WERI-Rb-1 (cell line): ENCODE measurements at regions not wholly inside any gene's neighbourhood (a gene's known extent, or its start where the extent isn't known, plus 50 kb on each side); places are given as distances from the start of the nearest gene placed in this dataset.
A peak's percentile ranks its signal among the peaks of the same experiment; 100 is the strongest.

Experiments
- DNase-seq: peaks from one replicate; pipeline ENCODE4 v3.0.0-alpha.2; 2020
- H3K27ac ChIP-seq: fragments of 250-450 bp; sonication (Bioruptor Pico); 2 replicates; pipeline ENCODE4 v1.5.1; 2020; ENCODE audit warnings: mild to moderate bottlenecking, moderate library complexity
- H3K27me3 ChIP-seq: fragments of 250-450 bp; sonication (Bioruptor Pico); 2 replicates; pipeline ENCODE4 v1.5.1; 2021; ENCODE audit warnings: mild to moderate bottlenecking, low read depth, moderate library complexity; ENCODE audit not compliant: insufficient read depth, severe bottlenecking
- H3K36me3 ChIP-seq: fragments of 250-450 bp; sonication (Bioruptor Pico); 2 replicates; pipeline ENCODE4 v1.5.1; 2020; ENCODE audit warnings: mild to moderate bottlenecking, moderate library complexity
- H3K4me3 ChIP-seq: 2 replicates; pipeline ENCODE4 v1.5.1; 2011; ENCODE audit warnings: low read depth, mild to moderate bottlenecking, control low read depth, low read length
- H3K9me3 ChIP-seq: fragments of 250-450 bp; sonication (Bioruptor Pico); 2 replicates; pipeline ENCODE4 v1.5.1; 2021; ENCODE audit warnings: mild to moderate bottlenecking, moderate library complexity; ENCODE audit not compliant: severe bottlenecking
- TF ChIP-seq, protein P1 (sequence below): IDR thresholded peaks from 2 replicates; pipeline ENCODE4 v1.5.1; 2011; ENCODE audit warnings: low read depth, mild to moderate bottlenecking, control low read depth, inconsistent platforms, low read length

DNA sequence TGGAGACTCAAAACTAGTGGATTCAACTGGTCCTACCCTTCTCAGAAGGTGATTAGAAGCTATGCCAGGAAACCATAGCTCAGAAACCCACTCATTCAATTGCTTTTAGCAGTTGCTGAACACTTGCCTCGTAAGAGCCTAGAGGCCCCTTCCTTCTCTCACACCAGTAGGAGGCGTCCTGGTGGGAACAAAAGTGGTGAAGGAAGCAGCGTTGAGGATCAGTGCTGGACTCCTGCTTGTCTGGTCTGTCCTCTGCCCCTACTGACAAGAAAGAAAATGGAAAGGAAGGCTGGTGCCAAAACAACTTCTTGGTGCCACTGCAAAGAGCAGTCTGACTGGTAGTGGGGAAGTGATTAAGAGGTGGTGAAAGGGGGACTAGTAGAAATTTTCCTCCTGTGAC, 269.7 kb downstream of the LMO4 start:
- DNase-seq: peak; percentile 12
- TF ChIP-seq, protein P1, sequence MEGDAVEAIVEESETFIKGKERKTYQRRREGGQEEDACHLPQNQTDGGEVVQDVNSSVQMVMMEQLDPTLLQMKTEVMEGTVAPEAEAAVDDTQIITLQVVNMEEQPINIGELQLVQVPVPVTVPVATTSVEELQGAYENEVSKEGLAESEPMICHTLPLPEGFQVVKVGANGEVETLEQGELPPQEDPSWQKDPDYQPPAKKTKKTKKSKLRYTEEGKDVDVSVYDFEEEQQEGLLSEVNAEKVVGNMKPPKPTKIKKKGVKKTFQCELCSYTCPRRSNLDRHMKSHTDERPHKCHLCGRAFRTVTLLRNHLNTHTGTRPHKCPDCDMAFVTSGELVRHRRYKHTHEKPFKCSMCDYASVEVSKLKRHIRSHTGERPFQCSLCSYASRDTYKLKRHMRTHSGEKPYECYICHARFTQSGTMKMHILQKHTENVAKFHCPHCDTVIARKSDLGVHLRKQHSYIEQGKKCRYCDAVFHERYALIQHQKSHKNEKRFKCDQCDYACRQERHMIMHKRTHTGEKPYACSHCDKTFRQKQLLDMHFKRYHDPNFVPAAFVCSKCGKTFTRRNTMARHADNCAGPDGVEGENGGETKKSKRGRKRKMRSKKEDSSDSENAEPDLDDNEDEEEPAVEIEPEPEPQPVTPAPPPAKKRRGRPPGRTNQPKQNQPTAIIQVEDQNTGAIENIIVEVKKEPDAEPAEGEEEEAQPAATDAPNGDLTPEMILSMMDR: peak; percentile 37; the same call in 1 of the 2 replicates
- Histone ChIP-seq H3K4me3 (no peak overlapping the region), H3K27me3 (no peaks in the 10 kb centered on the region), H3K36me3 (no peaks in the 10 kb centered on the region), H3K27ac (no peak overlapping the region), H3K9me3 (peaks cover 2% of the 10 kb centered on the region)

DNA sequence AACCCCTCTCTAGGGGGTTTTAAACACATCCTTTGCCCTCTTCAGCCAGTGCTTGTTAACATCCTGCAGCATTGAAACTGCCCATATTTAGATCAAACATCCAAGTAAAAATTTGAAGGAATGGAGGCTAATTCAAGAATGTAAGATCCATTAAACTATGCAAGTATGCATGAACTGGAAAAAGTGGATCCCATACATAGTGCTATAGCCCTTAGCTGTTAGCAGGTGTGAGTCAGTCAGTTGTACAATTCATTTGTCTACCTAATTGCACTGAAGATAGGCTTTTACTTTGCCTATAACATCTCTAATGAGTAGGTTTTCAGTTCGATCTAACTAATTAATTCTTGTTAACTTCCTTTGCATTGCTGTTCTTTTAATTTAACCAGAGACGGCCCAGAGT, 270.9 kb downstream of the LMO4 start:
- DNase-seq: no peak
- Histone ChIP-seq H3K27me3 (no peaks in the 10 kb centered on the region), H3K4me3 (no peak overlapping the region), H3K9me3 (peaks cover 2% of the 10 kb centered on the region), H3K36me3 (no peaks in the 10 kb centered on the region), H3K27ac (no peak overlapping the region)
- TF ChIP-seq, protein P1: no peak

DNA sequence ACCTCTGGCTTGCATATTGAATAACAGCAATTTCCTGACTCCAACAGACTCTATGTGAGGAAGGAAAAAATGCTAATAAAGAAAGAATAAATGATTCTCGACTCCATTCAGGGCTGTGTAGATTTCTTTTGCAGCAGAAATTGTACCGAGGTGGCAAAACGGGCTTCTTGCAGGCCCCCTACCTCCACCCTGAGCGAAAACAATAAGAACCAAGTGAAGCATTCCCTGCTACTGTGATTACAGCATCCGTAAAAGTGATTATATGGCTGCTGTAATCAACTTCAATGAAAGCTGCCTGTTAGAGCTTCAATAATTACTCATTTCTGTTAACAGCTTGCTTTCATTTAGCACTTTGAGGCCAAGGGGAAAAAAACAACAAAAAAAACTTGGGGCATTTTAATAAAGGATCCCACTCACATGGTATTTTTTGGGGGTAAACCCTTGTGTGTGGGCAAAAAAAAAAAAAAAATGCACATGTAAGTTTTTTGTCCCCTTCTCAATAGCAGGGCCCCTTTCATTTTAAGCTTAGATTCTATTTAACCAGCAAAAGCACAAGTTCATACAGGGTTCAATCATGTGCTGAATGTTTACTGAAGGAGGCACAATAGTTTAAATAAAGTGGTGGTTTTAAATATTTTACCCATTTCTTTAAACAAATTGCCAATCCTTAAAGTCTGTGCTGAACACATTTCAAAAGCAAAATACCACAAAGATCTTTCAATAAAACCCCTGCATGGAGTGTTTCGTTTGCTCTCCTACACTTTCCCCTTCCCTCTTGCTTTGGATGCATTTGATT, 271.6 kb downstream of the LMO4 start:
- H3K36me3 ChIP-seq: no peaks in the 10 kb centered on the region
- H3K27me3 ChIP-seq: no peaks in the 10 kb centered on the region
- peaks cover 2% of the 10 kb centered on the region for H3K9me3 ChIP-seq
- no peak for DNase-seq
- no peak overlapping the region for H3K27ac ChIP-seq
- TF ChIP-seq, protein P1: no peak
- H3K4me3 ChIP-seq: no peak overlapping the region

DNA sequence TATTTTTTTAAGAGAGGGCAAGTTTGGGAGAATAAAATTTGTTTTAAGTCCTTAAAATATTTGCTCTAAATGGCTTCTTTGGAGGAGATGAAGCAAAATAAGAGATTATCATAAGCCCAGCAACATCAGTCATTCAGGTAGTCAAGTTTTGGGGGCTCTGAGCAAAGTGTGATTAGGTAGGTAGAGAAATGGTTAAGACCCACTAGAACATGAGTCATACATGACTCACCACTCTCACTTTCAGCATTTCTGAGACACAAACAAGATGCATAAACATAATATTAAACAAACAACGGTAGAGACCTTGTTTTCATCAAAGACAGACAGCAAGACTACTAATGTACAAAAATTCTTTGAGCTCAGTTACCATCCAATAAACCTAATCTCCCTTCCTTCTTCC, 272.2 kb downstream of the LMO4 start:
- TF ChIP-seq, protein P1: no peak
- DNase-seq: no peak

DNA sequence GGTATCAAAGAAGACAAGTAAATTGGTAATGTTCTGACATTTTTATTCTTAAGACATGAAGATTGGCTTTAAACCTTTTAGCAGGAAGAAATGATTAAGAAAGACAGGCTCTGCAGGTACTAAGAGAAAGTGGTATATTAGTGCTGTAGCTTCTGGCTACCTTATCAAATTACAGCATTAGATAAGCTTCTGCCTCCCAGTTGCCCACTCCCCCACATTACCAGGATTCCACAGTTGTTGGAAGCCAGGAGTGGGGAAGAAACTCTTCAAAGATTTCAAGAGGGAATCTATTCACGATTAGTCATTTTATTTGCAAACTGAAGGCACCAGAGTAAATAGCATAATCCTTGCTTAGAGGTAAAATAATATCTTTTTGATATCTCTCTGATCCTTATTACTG, 274.9 kb downstream of the LMO4 start:
- TF ChIP-seq, protein P1: no peak
- no peak for DNase-seq
- Histone ChIP-seq H3K9me3 (no peaks in the 10 kb centered on the region), H3K27ac (no peak overlapping the region), H3K27me3 (no peaks in the 10 kb centered on the region), H3K36me3 (no peaks in the 10 kb centered on the region), H3K4me3 (no peak overlapping the region)

More for the DNA sequence above, 272.2 kb downstream of the LMO4 start:
- H3K4me3 ChIP-seq: no peak overlapping the region
- no peak overlapping the region for H3K27ac ChIP-seq
- no peaks in the 10 kb centered on the region for H3K27me3 ChIP-seq
- H3K9me3 ChIP-seq: peaks cover 2% of the 10 kb centered on the region
- no peaks in the 10 kb centered on the region for H3K36me3 ChIP-seq

DNA sequence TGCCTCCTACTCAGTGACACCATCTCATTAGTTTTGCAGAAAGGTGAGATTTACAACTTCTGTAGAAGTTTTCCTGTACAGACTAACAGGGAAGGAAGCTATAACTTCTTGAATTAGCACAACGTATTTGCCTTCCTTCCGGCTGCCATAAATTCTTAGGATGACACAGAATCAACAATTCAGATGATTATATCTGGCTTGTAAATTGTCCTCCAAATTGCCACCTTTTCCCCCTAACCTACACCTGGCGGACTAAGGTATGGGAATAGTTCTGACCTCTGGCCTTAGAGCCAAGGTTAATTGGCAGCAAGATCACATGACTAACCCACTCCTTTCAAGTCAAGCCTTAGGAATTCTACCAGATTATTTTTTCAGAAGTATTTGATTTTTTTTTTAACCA, 284.3 kb downstream of the LMO4 start:
- Histone ChIP-seq H3K27ac (no peak overlapping the region), H3K36me3 (no peaks in the 10 kb centered on the region), H3K4me3 (no peak overlapping the region), H3K9me3 (no peaks in the 10 kb centered on the region), H3K27me3 (no peaks in the 10 kb centered on the region)
- TF ChIP-seq, protein P1: no peak
- DNase-seq: no peak
